Right lobe of liver (tissue), 6 donors: ENCODE measurements at regions not wholly inside any gene's neighbourhood (a gene's known extent, or its start where the extent isn't known, plus 50 kb on each side); places are given as distances from the start of the nearest gene placed in this dataset.
A peak's percentile ranks its signal among the peaks of the same experiment; 100 is the strongest.
"Not testable (repeated sequence)": the region's sequence is repeated elsewhere in the genome, so short reads cannot be mapped to it uniquely, and the experiment has no call there.

Experiments
- ATAC-seq, 4 donors: fragments of 200-7000 bp; cut with Tn5 transposase; one replicate each; pipeline ENCODE4 v1.9.1; 2020; ENCODE audit warnings: mild to moderate bottlenecking in 4 of 4, moderate library complexity in 4 of 4
- DNase-seq, 3 donors: peaks; one replicate each; pipeline ENCODE4 v3.0.0-alpha.2; 2020
- H3K27ac ChIP-seq, 3 donors: fragments of 200-600 bp; one replicate each; pipeline ENCODE4 v1.8.0; 2022
- H3K27me3 ChIP-seq, 2 donors: fragments of 200-600 bp; one replicate each; pipeline ENCODE4 v1.8.0; 2022
- H3K36me3 ChIP-seq, 4 donors: fragments of 200-600 bp; sonication (generic) in 1 of 4; one replicate each; pipeline versions ENCODE4 v1.5.1 to v1.8.0; 2017 to 2022; ENCODE audit warnings: control low read depth in 1 of 4
- H3K4me1 ChIP-seq, 4 donors: fragments of 200-600 bp; sonication (generic) in 1 of 4; one replicate each; pipeline versions ENCODE4 v1.5.1 to v1.8.0; 2017 to 2022; ENCODE audit warnings: control low read depth in 1 of 4
- H3K4me3 ChIP-seq, 3 donors: fragments of 200-600 bp; one replicate each; pipeline ENCODE4 v1.8.0; 2022
- H3K9me3 ChIP-seq, 4 donors: fragments of 200-600 bp; sonication (generic) in 1 of 4; one replicate each; pipeline versions ENCODE4 v1.5.1 to v1.8.0; 2017 to 2022; ENCODE audit warnings: control low read depth in 1 of 4
- POLR2A ChIP-seq: fragments of 450-650 bp; IDR thresholded peaks from one replicate; pipeline ENCODE4 v1.6.1; 2017; ENCODE audit warnings: antibody characterized with exemption, mild to moderate bottlenecking
- WGBS: methylation state at CpG from one replicate; pipeline ENCODE4 v1.1.6; 2018; ENCODE audit warnings: low coverage, low lambda C conversion rate; ENCODE audit not compliant: insufficient coverage; ENCODE audit errors: missing lambda C conversion rate; 5-methylcytosine and 5-hydroxymethylcytosine counted together
- intact Hi-C, 2 donors: fragments of 100-400 bp; cut with DNase I; formaldehyde crosslinking; loops; one replicate each; pipeline versions ENCODE4 v1.11.2 to v1.14.1; 2022
- TF ChIP-seq, protein P1 (sequence below), 4 donors: fragments of 200-600 bp in 3 of 4; fragments of 450-650 bp in 1 of 4; IDR thresholded peaks; one replicate each; pipeline versions ENCODE4 v1.5.1 to v1.8.0; 2016 to 2022; ENCODE audit warnings: antibody characterized with exemption in 4 of 4, mild to moderate bottlenecking in 2 of 4
- donor health status: DM: no; HTN: yes; CAD: no.
- donor health status: DM: no; HTN: no; CAD: no.
- donor health status: DM: no; HTN: no; CAD: no.
- donor health status: DM: no; HTN: yes; CAD: no.
- donor health status: DM: no; HTN: yes; CAD: no.

DNA sequence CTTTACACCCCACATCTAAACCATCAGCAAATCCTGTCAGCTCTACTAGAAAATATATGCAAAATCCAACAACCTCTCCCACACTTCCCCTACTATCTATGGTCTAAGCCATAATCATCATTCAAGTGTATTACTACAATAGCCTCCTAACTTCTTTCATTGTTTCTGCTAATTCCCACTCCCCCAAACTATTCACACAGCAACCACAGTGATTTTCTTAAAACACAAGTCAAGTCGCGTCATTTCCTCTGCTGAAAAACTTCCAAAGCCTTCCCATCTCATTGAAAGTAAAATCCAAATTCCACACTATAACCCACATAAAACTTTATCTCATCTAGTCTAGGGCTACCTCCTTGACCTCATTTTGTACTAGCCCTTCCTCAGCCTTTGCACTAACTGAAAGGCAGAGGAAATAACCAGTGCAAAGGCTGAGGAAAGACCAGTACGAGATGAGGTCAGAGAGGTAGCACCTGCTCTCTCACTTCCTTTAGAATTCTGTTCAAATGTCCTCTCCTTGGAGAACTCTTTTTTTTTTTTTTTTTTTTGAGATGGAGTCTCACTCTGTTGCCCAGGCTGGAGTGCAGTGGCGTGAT is 65.5 kb upstream of the MDM1 start:
- H3K27ac ChIP-seq = no peak overlapping the region
- no peak for ATAC-seq
- H3K36me3 ChIP-seq = no peaks in the 10 kb centered on the region
- no peak overlapping the region for H3K4me3 ChIP-seq
- intact Hi-C loops = no loop called here
- DNase-seq = no peak
- H3K4me1 ChIP-seq = peaks cover 0 to 2% (median 0%) of the 10 kb centered on the region in 4 donors
- no peaks in the 10 kb centered on the region for H3K27me3 ChIP-seq
- WGBS = 80% methylated on average over 4 of the region's 4 CpGs
- TF ChIP-seq POLR2A = no peak
- TF ChIP-seq, protein P1, sequence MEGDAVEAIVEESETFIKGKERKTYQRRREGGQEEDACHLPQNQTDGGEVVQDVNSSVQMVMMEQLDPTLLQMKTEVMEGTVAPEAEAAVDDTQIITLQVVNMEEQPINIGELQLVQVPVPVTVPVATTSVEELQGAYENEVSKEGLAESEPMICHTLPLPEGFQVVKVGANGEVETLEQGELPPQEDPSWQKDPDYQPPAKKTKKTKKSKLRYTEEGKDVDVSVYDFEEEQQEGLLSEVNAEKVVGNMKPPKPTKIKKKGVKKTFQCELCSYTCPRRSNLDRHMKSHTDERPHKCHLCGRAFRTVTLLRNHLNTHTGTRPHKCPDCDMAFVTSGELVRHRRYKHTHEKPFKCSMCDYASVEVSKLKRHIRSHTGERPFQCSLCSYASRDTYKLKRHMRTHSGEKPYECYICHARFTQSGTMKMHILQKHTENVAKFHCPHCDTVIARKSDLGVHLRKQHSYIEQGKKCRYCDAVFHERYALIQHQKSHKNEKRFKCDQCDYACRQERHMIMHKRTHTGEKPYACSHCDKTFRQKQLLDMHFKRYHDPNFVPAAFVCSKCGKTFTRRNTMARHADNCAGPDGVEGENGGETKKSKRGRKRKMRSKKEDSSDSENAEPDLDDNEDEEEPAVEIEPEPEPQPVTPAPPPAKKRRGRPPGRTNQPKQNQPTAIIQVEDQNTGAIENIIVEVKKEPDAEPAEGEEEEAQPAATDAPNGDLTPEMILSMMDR (IDR thresholded peaks at IDR 0.05) = no peak
- no peaks in the 10 kb centered on the region for H3K9me3 ChIP-seq

- H3K4me1 ChIP-seq, H3K27ac ChIP-seq, DNase-seq, intact Hi-C loops, ATAC-seq, H3K36me3 ChIP-seq, H3K9me3 ChIP-seq, H3K27me3 ChIP-seq, H3K4me3 ChIP-seq: not testable (repeated sequence)
- 81% methylated on average over 2 of the region's 6 CpGs for WGBS
Measured at GRCh38 chr12:68398689-68399088, 66.5 kb upstream of the MDM1 start.

- Histone ChIP-seq H3K4me3 (no peak overlapping the region), H3K4me1 (peaks cover 0 to 14% (median 0%) of the 10 kb centered on the region in 4 donors), H3K27me3 (no peaks in the 10 kb centered on the region), H3K27ac (no peak overlapping the region), H3K9me3 (no peaks in the 10 kb centered on the region), H3K36me3 (no peaks in the 10 kb centered on the region)
- DNase-seq (no peak), ATAC-seq (peak in 1 of 4 donors; percentile 22)
- intact Hi-C loops = no loop called here
- WGBS = 60% methylated on average over 5 of the region's 5 CpGs
- TF ChIP-seq, protein P1 (IDR thresholded peaks at IDR 0.05) = no peak
- no peak for TF ChIP-seq POLR2A
Measured at GRCh38 chr12:68400226-68400829, 68.2 kb upstream of the MDM1 start.

GRCh38 chr12:68402422-68402821 is 70.3 kb upstream of the MDM1 start:
- no peaks in the 10 kb centered on the region for H3K36me3 ChIP-seq
- intact Hi-C loops = no loop called here
- no peaks in the 10 kb centered on the region for H3K27me3 ChIP-seq
- DNase-seq = no peak
- H3K4me3 ChIP-seq = no peak overlapping the region
- H3K9me3 ChIP-seq = no peaks in the 10 kb centered on the region
- H3K27ac ChIP-seq = no peak overlapping the region
- H3K4me1 ChIP-seq = peaks cover 0 to 30% (median 7%) of the 10 kb centered on the region in 4 donors
- TF ChIP-seq, protein P1 (IDR thresholded peaks at IDR 0.05) = no peak
- no peak for TF ChIP-seq POLR2A
- peak in 2 of 4 donors; percentile 41 to 54 for ATAC-seq
- WGBS = 63% methylated on average over 2 of the region's 2 CpGs

- TF ChIP-seq, protein P1 (IDR thresholded peaks at IDR 0.05) = no peak
- no peak for TF ChIP-seq POLR2A
- Histone ChIP-seq H3K36me3 (no peaks in the 10 kb centered on the region), H3K4me3 (no peak overlapping the region), H3K27ac (no peak overlapping the region), H3K9me3 (no peaks in the 10 kb centered on the region), H3K27me3 (no peaks in the 10 kb centered on the region), H3K4me1 (peaks cover 0 to 30% (median 7%) of the 10 kb centered on the region in 4 donors)
- intact Hi-C loops = no loop called here
- WGBS = 100% methylated on average over 1 of the region's 1 CpG
- DNase-seq (no peak), ATAC-seq (no peak)
Measured at GRCh38 chr12:68403296-68403695, 71.1 kb upstream of the MDM1 start.
